NCI-H1417 (cell line): ENCODE measurements at regions not wholly inside any gene's neighbourhood (a gene's known extent, or its start where the extent isn't known, plus 50 kb on each side); places are given as distances from the start of the nearest gene placed in this dataset.
"Not testable (repeated sequence)": the region's sequence is repeated elsewhere in the genome, so short reads cannot be mapped to it uniquely, and the experiment has no call there.

ENCODE experiments used
- DNase-seq, 3 experiments: peaks; one replicate each; lab custom pipeline; 2025; lab: John Stamatoyannopoulos, UW

DNA sequence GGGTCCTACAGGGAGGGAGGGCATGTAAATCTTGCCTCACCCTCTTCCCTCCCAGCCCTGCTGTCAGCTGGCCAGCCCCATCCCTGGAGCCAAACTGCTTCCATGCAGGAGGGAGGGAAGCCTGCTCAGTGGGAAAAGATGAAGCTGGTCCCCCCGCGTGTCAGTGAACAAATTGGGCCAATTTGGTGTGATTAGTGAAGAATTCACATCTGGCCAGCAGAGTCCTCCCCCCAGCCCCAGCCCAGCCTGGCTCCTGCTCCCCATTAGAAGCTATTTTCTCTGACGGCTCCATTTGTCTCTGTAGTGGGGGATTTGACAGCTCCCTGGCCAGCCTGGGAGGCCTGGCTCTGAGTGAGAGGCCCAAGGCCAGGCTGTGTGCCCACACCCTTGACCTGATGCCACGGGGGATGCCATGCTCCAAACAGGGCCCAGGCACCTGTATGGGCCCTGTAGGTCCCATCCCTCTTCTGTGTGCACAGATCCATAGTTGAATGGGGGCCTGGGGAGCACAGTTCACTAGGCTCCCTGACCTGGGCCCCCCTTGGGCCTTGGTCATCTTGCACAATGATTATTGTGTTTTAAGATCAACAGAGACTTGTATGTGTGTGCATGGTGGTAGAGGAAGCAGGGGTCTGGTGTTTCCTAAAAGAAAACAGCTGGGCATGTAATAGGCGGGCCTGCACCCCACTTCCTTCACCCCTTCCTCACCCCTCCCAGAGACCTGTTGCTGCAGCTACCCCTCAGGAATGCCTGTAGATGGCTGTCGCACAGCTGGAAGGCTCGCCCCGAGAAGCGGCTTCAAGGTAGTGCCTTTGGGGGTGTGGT lies 50.7 kb upstream of the TAC4 start:
- no peak for DNase-seq

DNA sequence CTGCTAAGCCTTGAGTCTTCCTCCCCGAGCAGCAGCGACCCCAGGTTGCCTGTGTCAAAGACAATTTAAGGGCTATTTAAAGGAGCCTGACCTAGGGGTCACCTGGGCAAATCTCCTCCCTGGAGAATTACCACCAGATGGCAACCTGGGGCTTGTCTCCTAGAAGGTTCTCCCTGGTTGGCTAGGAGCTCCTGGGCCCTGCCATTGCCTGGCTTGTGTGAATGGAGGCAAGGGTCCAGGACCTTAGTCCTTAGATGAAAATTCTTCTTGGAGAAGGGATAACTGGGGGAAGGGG lies 51.3 kb upstream of the TAC4 start:
- DNase-seq: peak in 2 of 3 experiments; percentile 49 to 82

DNA sequence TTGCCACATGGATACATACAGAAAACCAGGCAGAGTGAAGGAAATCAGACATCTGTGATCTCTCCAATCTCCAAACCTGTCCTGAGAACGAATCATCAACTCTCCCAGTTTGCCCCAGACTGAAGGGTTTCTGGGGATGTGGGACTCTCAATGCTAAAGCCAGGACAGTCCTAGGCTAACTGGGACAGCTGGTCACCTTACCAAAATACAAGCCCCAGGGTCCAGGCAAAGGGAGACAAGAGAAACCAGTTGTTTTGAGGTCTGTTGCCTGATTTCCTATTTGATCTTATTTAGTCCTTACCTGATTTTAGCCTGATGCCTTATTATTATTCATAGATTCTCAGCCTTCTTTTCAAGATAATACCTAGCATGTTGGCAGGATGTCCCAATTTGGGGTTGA lies 51.7 kb upstream of the TAC4 start:
- DNase-seq: no peak

DNA sequence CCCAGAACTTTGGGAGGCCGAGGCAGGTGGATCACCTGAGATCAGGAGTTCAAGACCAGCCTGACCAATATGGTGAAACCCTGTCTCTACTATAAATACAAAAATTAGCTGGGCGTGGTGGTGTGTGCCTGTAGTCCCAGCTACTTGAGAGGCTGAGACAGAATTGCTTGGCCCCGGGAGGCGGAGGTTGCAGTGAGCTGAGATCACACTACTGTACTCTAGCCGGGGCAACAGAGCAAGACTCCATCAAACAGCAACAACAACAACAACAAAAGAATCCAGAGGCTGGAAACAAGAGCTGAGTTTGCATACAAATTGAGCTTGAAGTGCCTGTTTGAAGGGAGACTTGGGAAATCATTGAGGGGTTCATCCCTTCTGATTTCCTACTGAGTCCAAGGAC lies 52.9 kb upstream of the TAC4 start:
- DNase-seq: not testable (repeated sequence)

DNA sequence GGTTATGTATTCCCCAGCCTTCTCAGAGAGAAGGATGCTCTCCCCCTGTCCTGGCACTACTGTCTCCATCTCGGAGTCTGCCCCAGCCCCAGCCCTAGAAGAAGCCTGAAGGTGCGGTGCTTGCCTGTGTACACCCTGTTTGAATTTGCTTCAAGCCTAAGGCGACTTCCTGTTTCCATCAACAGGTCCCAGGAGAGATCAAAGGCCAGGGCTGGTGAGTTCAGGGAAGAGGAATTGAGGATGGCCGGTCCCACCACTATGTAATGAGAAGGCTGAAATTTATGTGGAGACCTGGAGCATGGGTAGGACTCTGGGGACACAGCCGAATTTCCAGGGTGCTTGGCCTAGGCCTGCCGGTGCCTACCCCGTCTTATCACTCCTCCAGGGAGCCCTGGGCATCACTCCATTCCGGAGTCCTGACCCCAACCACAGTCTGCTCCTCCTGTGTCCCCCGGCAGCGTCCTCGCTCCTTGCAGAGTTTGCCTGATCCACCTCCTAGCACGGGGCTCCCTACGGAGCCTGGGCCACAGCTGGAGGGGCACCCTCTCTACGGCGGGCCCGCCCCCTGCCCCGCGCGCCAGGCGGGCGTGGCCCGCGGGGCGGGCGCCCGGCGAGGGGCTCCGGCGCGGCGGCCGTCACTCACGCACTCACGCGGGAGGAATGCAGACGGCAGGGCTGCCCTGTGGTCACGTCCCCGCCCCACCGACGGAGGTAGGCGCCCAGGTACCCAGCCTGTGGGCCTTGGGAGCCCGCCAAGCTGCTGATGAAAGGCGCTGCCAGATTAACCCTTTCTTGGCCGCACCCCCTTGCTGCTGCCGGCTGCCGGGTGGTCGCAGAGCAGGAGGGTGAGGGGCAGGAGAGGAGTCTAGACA lies 53.8 kb upstream of the TAC4 start:
- no peak for DNase-seq

DNA sequence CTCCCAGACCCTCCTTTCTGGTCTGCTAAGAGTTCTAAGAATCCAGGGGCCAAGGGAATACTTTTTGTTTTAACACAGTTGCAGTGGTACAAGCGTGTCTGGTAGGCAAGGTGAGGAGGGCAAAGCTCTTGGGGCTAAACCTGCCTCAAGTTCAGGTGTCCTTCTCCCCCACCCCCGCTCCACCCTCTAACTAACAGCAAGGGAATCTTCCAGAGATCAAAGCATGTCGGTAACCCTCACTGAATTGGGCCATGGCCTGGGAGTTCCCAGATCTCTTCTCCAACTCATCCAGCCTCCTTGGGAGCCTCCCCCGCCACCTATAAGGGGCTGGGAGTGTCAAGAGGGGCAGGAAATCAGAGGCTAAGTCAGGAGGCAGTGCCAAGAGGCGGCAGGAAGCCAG lies 55.7 kb upstream of the TAC4 start:
- DNase-seq: no peak

DNA sequence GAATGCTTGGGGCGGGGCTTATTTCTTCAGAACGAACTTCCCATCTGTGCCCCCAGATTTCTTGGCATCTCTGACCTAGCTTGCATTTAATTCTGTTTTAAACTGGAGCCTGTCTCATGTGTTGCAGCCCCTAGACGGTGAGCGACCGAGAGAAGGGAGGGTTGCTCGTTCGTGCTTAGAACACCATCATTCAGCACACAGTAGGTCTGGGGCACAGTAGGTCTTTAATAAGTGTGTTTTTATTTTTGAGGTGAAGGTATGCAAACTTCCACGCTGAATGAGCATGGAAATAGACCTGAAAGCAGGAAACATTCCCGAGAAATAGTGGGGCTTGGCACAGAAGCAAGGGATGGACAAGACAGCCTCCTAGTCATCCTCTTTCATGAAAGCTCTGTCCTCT lies 57.0 kb upstream of the TAC4 start:
- no peak for DNase-seq

DNA sequence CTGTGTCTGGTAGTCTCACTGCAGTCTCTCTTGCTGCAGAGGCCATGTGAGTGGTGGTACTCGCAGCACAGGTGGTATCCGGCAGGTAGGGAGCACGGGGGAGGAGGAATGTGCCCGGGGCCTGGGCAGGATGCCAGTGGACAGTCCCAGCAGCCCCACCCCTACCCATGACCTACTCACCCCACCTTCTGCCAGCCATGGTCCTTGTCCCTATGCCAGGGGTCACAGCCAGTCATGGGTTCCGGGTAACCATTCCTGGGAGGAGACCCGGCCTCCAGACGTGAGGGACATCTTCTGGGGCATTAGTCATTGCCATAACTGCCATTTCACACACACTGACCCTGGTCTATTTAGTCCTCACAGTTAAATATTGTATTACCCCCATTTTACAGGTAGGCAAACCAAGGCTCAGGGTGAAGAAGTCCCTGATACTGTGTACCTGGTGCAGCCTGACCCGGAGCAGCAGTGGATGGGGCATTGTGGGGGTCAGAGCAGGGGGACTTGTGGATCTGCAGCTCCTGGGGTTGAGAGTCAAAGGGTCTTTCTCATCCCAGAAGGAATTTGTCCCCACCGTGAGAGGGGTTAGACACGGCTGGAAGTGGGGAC lies 58.8 kb upstream of the TAC4 start:
- DNase-seq: no peak

DNA sequence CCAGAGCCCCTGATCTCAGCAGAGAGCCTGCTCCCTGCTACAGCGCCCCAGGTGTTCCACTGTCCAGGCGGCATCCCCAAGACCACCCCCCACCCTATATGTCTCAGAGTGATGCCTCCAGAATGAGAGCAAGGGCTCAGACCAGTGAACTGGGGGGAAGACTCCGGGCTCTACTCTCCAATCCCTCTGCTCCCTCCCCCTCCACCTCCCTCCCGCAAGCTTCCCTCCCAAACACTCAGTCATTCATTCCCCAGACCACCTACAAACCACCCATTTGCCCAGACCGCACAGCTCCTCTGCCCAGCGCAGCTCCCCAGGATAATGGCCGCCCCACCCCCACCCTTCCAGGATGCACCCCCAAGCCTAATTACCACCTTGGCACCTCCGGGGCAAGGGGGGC lies 59.4 kb upstream of the TAC4 start:
- no peak for DNase-seq

DNA sequence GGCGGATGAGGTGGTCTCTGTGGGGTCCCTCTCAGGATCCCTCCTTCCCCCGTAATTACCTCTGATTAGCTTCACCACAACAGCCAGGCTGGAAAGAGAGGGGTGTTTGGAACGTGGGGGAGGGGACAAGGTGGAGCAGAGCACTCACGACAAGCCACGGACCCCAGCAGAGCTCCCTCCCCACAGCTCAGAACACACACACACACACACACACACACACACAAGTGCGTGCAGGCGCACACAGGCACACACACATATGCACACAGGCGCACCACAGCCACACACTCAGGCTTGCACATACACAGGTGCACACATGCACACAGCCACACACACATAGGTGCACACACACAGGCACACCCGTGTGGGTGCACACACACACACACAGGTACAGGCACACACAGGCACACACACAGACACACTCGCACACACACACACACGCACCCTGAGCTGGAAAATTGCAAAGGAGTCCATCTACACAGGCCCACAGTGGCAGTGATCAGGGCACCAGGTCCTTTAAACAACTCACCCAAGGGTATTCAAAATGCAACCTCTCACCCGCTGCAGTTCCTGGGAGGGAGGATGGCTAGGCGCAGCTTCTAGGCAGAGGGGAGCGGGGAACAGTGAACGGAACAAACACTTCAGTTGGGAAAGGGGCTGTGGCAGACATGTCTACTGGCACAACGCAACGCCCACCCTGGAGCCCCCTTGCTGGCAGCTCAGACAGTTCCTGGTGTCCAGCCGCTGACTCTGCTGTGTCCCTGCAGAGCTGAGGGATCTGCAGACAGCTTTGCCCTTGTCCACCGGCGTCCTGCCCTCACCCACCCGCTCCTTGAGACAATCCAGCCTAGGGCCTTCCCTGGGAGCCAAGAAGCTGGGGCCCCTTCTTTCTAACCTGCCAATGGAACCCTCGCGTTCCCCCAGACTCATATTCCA lies 59.9 kb upstream of the DLX4 start:
- peak in 1 of 3 experiments; percentile 31 for DNase-seq

DNA sequence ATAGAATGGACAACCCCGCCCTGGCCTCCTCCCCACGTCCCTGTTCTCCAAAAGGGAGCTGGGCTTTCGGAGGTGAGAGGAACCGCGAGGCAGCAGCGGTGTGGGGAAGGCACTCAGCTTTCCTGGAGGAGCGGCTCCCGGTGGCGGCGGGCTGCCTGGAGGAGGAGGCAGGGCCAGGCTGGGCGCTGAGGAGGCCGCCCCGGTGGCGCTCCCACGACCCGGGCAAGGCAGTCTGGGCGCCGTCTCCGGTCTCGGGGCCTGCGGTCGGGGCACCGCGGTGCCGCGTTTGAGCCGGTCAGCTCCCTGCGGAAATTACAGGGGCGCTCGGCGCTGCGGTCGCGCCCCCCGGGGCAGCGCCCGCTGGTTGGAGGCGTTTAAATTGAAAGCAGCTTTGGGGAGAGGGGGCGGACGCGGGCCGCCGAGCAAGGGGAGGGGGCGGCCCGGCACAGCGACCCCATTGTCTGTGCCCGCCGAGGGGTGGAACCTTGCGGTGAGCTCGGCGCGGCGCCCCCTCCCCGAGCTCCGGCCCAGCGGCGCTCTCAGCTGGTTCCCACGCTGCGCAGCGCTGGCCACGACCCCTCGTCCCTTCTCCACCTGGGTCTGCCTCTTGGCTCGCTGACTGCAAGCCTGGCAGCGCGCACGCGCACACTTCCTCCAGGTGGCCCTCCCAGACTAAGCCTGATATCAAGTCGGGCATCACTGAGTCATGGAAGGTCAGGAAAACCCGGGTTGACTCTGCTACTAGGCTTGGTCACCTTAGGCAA lies 58.7 kb upstream of the DLX4 start:
- DNase-seq: no peak

DNA sequence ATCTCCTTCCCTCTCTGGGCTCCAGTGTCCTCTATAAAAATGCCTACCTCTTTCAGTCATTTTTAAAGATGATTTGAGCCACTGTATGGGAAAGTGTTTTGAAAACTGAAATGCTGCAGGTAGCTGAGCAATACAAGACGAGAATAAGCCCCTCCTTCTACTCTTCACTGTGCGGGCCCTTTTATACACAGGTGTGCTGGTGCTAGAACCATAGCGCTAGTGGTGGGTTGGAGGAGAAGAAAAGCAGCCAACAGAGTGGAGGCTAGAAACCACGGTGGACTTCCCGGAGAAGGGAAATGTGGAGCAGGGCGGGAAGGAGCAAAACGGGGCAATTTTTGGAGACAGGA lies 58.2 kb upstream of the DLX4 start:
- DNase-seq: no peak

DNA sequence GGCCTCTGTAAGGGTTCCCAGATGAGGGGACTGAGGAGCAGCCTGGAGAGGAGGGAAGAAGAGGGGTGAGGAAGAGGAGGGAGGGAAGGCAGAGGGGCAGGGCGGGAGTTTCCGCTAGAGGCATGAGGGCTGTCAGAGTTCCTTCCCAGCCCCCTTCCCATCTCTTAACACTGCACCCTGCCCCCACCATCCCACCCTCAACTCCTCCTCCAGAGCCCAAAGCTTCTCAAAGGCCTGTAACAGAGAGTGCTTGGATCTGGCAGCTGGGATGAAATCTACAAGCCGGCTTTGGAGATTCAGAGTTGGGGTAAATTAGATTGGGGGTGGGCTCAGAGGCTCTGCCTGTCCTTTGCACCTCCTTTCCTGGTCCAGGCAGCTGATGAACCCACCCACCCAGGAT lies 57.3 kb upstream of the DLX4 start:
- DNase-seq: no peak

DNA sequence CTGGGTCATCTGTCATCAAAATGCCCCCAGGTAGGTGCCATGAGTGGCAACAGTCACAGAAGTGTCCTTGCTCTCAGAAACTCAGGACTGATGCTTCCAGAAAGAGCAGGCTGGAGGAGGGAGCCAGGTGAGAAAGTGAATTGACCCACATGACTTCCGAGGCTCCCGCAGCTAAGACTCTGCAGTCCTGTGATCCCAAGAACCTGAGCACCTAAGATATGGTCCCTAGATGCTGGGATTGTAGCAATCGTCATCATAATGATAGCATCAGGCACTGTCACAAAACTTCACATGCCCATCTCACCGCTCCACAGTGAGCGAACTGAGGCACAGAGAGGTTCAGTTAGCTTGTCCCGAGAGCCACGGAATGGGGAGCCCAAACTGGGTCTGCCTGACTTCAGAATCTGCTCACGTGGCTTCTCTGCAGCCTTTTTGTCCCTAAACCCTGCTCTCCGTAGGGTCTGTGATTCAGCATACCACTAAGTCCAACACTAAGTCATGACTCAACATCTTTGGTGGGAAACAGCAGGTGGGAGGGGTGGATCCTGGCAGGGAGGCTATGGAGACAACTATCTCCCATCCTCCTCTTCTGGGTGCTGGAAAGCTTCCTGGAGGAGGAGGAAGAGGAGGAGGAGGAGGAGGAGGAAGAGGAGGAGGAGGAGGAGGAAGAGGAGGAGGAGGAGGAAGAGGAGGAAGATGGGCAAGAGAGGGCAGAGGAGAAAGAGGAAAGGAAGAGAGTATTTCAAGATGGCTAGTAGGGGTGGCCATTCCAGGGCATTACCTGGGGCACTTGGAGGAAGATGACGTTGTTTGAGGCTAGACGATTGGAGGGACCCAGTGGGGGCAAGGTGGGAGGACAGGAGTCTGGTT lies 55.5 kb upstream of the DLX4 start:
- DNase-seq: peak in 1 of 3 experiments; percentile 25

DNA sequence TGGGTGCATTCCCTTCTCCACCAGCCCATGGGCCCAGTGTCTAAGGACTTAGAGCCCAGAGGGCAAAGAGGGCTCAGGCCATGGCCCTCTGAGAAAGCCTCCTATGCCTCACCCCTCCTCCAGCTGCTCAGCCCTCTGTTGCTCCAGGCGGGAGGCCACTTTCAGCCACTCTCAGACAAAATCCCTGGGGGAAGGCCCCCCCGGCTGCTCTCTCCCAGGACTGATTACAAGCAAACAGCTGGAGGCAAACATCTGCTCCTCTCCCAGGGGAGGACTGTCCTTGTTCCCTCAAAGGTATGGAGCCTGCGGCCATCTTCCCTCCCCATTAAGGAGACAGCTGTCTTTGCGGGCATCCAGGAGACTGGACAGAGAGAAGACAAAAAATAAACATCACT lies 54.9 kb upstream of the DLX4 start:
- DNase-seq: peak; percentile 65 to 97 (median 90)

DNA sequence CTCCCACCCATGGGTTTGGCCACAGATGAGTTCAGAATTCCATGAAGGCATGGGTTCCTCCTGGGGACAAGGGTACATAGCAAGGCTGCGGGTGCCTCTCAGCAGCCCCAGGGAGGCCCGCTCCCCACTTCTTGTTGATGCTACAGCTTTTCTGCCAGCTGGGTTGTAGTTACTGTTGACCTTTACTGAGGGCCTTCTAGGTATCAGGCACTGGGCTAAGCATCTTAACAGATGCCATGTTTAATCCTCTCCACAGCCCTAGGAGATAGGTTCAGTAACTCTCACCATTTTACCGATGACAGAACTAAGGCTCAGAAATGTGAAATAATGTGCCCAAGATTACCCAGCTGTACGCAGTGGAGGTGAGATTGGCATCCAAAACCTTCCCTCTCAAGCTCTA lies 54.3 kb upstream of the DLX4 start:
- DNase-seq: no peak

DNA sequence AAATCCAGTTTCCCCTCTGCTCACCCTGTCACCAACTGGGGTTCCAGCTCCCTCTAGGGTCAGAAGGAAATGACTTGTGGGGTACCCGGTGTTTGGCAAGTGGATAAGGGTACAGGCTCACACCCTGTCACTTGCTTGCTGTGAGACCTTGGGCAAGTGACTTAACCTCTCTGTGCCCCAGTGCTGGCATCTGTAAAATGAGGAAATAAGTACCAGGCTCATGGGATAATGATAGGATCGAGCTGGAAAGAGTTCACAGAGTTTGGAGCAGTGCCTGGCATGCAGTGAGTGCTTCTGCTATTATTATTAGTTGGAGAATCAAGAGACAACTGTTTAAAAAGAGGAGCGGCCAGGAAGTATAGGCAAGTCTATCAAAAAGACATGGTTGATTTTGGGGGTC lies 53.7 kb upstream of the DLX4 start:
- no peak for DNase-seq

DNA sequence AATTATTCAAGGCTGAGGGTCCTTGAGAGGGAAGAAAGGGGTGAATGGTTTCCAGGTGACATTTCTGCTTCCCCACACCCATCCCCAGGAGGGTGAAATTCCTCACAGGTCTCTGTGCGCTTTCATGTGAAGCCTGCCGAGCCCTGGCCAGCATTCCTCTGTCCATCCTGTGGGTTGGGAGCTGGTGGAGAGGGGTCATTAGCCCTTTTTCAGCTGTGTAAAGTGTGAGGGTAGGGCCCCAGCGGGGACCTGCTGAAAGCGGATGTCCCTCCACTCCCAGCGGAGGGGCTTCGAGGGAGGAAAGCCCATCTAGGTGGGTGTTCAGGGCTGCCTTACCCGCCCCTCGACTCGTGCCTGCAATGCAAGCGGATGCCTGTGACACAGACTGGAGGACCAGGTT lies 53.3 kb upstream of the DLX4 start:
- DNase-seq: no peak

DNA sequence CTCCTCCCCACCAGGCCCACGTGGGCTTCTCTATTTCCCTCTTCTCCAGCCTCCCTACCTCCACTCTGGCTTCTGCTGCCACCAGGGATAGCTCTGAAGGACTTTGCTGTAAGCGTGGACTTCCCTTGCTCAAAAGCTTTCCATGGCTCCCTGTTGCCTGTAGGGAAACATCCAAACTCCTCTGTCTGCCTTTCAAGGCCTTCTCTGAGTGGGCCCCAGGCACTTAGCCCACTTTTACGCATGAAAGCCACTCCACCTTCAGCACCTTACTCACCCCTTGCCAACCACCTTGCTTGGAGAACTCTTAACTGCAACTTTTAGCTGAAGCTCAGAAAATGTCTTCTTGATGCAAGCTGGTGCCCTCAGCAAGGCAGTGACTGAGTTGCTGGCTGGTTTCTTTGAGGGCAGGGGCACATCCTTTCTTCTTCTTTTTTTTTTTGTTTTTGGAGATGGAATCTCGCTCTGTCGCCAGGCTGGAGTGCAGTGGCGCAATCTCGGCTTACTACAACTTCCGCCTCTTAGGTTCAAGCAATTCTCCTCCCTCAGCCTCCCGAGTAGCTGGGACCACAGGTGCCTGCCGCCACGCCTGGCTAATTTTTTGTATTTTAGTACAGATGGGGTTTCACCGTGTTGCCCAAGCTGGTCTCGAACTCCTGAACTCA lies 52.0 kb upstream of the DLX4 start:
- DNase-seq: no peak

DNA sequence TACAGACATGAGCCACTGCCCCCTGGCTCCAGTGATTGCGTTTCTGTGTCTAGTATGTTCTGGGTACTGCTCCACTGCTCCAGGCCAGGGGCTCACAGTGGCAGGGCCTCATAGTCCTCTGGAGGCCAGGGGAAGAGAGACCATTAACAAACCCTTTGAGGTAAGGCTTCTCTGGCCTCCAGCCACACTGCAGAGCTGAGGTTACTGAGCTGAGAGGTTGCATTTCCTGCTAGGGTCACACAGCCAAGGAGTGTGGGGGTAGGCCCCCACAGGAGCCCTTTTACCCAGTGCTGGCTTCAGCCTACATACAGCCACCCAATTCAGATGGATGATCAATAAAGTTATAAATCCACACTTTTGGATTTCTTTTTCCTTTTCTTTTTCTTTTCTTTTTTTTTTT lies 50.4 kb upstream of the DLX4 start:
- DNase-seq: no peak
